CD4-positive, alpha-beta T cell treated with Interleukin-21 for 1 hour (primary cell): ENCODE measurements at regions not wholly inside any gene's neighbourhood (a gene's known extent, or its start where the extent isn't known, plus 50 kb on each side); places are given as distances from the start of the nearest gene placed in this dataset.
"Not testable (repeated sequence)": the region's sequence is repeated elsewhere in the genome, so short reads cannot be mapped to it uniquely, and the experiment has no call there.

Experiments used
- DNase-seq: peaks from one replicate; pipeline ENCODE4 v3.0.0-alpha.2; 2020

GRCh38 chr2:131641414-131642206 is 113.9 kb downstream of the CCDC74A start:
- no peak for DNase-seq

GRCh38 chr2:131643180-131643579 is 115.5 kb downstream of the CCDC74A start:
- DNase-seq: not testable (repeated sequence)

- no peak for DNase-seq
Measured at GRCh38 chr2:131645177-131645765, 117.6 kb downstream of the CCDC74A start.

DNA sequence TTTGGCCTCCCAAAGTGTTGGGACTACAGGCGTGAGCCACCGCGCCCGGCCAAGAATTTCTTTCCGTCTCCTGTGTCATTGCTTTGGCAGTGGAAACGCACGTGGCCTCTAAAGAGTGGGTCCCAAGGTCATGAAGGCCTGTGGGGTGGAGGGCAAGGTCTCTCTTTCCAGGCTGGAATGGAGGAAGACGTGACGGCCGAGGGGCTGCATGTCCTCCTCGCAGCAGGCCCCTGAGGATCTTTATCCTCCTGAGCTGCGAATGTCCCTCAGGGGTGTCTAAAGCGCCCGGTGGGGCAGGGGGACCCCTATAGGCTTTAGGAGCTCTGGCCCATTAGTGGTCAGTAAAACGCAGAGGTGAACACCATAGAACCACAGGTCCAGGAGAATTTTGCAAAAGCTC is 118.5 kb downstream of the CCDC74A start:
- DNase-seq: not testable (repeated sequence)

DNA sequence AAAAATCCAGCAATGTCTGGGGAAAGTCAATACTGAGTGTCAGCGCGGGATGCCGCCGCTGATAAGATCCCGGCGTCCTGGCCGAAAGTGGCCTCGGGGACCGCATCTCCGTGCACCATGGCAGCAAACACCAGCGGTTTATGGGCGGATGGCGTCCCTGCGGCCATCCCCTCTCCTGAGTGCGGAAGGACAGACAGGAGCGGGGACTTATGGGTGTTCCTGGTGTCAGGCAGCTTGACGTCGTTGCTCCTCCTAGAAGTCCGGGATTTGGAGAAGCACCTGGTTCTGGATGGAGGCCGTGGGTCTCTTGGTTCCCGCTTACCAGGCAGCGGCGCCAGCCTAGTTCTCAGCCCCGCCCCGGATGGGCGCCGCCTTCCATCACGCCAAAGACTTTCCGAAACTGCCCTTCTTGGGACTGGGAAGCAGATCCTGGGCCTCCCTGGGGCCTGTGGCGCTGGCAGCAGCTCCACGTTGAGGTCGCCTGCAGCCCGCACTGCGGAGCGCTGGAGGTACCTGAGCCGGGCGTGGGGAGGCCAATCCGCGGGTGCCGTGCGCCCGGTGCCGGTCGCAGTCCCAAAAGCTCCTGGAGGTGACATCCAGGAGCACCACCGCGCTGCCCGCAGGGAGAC is 119.1 kb downstream of the CCDC74A start:
- DNase-seq: no peak

GRCh38 chr2:131648565-131648964 is 120.9 kb downstream of the CCDC74A start:
- DNase-seq: not testable (repeated sequence)

GRCh38 chr2:131652246-131652645 is 124.6 kb downstream of the CCDC74A start:
- DNase-seq: not testable (repeated sequence)

DNA sequence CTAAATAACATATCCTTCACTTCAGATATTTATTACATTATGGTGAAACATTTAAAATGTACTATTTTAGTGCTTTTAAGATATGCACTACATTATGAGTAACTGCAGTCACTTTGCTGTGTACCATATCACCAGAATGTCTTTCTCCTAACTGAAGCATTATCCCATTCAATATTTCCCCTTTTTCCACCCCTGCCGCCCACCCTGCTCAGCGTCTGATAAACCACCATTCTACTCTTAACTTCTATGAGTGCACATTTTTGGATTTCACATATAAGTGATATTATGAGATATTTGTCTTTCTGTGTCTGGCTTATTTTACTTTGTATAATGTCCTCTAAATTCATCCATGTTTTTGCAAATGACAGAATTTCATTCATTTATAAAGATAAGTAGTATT is 126.4 kb downstream of the CCDC74A start:
- DNase-seq: not testable (repeated sequence)

DNA sequence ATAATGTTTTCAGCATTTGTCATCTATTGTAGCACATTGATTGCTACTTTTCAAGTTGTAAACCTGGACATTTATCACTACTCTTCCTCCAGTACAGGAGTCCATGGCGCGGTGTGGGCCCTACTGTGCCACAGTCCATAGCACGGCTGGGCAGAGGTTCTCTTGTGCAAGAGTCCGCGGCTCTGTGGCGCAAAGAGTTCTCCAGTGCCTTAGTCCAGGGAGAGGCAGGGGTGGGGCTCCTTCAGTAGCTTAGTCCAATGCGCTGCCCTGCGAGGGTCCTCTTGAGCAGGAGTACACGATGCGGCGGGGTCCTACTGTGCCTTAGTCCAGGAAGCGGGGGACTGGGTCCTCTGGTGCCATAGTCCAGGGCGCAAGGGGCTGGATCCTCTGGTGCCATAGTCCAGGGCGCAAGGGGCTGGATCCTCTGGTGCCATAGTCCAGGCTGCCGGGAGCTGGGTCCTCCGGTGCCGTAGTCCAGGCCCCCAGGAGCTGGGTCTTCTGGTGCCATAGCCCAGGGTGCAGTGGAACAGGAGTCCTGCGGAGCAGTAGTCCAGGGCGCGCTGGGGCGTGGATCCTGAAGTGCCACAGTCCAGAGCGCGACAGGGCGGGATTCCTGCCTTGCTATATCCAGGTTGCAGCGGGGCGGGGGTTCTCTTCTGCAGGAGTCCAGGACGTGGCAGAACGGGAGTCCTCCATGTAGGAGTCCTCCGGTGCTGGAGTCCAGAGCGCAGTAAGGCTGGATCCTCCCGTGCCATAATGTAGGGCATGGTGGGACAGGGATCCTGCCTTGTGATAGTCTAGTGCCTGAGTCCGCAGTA is 129.3 kb downstream of the CCDC74A start:
- no peak for DNase-seq

- DNase-seq: no peak
Measured at GRCh38 chr2:131657895-131658768, 130.4 kb downstream of the CCDC74A start.

GRCh38 chr2:131658769-131659131 is 131.1 kb downstream of the CCDC74A start:
- no peak for DNase-seq

DNA sequence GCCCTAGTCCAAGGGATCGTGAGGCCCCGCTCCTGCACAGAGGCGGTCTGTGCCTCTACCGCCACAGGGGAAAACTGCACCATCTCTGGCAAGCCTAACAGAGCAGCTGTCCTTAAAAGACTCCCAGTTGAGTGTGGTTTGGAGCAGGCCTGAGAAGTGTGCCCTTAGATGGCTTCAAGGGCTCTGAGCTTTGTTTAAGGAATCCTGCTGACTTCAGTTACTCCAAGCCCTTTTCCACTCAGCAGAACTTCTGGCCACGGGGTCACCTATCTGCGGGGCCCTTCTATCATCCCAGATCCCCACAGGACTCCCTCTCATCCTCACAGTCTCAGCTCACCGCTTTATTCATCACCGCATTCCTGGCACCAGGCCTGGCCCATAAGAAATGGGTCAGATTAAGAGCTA is 131.5 kb downstream of the CCDC74A start:
- no peak for DNase-seq

GRCh38 chr2:131661101-131661782 is 133.6 kb downstream of the CCDC74A start:
- DNase-seq: not testable (repeated sequence)

DNA sequence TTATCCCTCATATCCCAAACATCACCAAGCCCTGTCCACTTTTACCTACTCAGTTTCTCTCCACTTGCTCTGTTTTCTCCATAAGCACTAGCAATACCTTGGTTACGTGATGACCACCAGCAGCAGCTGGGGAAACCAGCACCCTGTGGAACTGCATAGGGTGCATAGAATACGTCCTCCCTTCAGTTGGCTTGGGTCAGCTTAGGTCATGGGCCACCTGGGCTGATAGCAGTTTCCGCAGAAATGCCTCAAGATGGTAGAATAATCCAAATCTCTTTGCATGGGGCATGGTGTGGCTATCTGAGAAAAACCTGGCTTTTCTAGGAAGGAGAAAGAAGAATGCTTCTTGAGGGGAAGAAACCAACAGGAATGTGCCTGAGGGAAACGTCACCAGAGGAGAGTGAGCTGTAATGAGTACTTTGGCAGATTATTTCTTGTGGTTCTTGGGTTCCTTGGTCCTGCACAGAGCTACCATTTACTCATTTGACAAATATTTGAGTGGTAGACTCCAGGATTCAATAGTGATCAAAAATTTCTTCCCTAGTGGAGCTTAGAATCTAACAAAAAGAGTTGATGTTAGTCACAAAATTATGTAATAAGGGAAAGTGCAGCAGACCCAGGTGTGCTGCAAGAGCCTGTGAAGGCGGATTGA is 134.3 kb downstream of the CCDC74A start:
- not testable (repeated sequence) for DNase-seq

DNA sequence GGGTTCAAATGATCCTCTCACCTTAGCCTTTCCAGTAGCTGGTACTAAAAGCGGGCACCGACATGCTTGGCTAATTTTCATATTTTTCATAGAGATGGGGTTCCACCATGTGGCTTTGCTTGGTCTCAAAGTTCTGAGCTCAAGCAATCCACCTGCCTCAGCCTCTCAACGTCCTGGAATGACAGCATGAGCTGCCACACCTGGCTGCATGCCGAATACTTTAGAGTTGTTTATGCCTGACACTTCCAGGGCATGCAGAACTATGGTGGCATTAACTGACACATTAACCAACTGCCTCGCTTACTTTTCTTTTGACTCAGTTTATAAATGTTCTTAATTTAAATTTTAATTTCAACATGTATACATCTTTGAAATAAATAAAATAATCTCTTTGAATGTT is 135.8 kb downstream of the CCDC74A start:
- not testable (repeated sequence) for DNase-seq

GRCh38 chr2:131665716-131666115 is 138.0 kb downstream of the CCDC74A start:
- not testable (repeated sequence) for DNase-seq

- not testable (repeated sequence) for DNase-seq
Measured at GRCh38 chr2:131668794-131669540, 141.3 kb downstream of the CCDC74A start.

GRCh38 chr2:131671841-131672470 is 144.3 kb downstream of the CCDC74A start:
- DNase-seq: not testable (repeated sequence)
